ENCODE measurements at regions not wholly inside any gene's neighbourhood (a gene's known extent, or its start where the extent isn't known, plus 50 kb on each side); places are given as distances from the start of the nearest gene placed in this dataset.
"Not testable (repeated sequence)": the region's sequence is repeated elsewhere in the genome, so short reads cannot be mapped to it uniquely, and the experiment has no call there.

DNA sequence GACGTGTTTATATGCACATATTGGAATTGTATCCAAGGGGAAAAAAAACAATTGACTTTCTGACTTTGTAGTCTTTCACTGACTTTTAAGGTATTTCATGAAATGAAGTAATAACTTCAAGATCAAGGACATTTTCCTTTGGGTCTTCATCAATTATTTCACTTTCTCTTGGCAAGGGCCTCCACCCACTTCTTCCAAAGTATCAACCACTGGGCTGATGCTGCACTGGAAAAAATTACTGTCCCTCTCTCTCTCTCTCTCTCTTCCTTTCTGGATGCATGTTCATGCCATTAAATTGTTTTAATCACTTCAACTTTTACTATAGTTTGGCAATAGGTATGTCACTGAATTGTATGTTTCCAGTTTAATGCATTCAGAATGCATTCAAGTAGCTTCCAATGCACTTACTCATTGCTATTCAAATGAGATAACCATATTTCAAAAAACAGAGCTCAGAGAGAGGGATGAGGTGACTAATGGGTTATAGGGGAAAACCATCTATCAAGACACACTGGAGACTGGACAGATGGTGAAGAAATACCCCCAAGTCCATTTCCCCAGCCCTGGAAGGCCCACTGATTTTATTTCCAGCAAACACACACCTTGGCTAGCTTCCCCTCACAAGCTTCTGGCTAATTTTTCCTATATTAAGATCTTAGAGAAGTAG, 585.3 kb downstream of the EBF1 start:
- DNase-seq = peak; percentile 20

DNA sequence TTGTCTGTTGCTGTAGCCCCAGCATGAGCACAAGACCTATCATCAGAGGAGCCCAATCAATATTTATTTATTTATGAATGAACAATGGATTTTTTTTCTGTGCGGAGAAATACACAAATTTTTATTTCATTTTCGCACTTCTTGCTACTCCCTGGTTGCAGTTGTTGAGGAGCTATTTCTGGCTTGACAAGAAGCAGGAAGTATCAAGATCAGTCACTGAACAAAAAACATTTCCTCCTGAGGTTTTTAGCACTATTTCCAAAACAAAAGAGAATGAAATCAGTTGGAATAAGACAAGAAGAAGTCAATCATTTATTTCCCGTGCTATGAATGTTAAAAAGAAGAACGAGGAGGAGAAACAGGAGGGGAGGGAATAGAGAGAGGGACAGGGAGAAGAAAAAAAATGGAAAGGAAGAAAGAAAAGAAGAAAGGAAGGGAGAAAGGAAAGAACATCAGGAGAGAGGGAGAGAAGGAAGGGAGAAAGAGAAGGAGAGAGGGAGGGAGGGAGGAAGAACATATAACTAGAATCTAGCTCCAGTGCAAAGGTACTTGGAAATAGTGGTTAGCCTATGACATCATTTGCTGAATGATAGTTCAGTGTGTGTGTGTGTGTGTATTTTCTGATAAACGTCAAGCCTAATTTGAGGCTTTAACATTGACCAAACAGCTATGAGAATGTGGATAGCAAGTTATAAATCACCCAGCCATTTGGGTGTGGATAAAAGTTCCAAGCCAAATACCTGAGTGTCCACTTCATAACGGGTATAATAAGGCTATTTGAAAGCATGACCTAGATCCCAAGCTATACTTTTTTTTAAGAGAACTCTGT, 586.0 kb downstream of the EBF1 start:
- no peak for DNase-seq

DNA sequence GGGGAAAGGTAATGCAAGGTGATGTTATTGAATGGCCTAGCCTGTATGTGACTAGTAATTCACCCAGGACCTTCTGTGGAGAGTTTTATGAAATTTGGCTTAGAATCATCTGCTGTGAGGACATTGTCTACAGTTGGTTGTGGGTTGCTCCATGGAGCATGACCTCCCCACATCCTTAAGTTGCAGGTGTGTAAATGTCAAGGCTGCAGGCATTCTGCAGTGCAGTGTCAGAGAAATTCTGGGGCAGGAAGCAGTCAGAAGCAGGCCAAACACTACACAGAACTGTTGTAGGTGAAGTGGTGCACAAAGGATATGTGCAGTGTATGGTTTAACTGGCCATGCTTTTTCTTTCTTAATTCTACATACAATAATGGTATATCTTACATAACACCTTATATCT, 588.3 kb downstream of the EBF1 start:
- no peak for DNase-seq

GRCh38 chr5:158510479-158510878, 589.2 kb downstream of the EBF1 start:
- DNase-seq = no peak

DNA sequence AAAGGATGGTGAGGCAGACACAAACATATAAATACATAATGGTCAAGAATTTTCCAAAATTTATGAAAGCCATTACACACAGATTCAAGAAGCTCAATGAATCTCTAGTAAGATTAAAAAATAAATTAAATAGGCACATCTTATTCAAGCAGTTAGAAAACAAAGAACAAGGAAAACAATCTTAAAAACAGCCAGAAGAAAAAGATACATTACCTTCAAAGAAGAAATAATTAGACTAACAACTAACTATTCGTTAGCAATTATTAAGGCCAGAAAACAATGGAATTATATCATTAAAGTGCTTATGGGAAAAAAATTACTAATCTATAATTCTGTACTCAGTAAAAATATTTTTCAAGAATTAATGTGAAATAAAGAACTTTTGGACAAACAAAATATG, 593.1 kb downstream of the EBF1 start:
- DNase-seq = no peak

DNA sequence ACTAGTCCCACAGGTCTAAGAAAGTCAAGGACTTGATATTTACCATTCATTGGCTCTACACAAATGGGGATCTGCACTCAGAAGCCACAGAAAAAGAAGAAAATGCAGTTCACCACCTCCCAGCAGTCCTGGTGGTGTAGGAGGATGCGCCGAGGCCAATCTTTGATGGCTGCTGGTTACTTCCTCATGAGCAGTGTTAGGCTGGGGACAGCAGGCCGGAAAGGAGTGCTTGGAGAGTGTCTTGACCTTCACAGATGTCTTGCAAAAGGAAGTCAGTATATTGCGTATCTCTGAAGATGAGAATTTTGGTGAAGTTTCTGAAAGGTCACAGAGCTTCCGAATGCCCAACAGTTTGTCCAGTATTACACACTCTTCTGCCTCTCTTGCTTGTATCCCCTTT, 597.0 kb downstream of the EBF1 start:
- DNase-seq = no peak

DNA sequence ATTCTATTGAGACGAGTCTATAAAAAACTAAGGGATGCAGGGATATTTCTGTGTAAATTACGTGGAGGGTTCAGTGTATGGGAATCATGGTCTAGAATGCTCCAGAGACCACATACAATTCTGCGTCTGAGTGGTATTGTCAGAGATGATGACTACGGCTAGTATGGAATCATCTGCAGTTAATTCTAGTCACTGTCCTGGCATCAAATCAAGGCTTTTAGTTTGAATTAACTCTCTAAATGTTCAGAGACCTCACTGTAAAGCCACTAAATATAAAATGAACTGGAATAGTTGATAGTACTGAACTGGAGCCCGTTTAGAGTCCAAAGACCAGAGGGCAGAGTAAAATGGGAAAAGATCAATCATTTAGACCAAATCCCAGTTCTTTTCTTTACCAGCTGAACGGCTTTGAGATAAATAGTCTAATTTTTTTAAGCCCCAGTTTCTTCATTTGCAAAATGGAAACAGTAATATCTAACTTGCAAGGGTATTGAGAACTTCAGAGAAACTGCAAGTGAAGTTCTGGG, 599.8 kb downstream of the EBF1 start:
- DNase-seq = no peak

GRCh38 chr5:158499075-158499891, 600.4 kb downstream of the EBF1 start:
- no peak for DNase-seq

DNA sequence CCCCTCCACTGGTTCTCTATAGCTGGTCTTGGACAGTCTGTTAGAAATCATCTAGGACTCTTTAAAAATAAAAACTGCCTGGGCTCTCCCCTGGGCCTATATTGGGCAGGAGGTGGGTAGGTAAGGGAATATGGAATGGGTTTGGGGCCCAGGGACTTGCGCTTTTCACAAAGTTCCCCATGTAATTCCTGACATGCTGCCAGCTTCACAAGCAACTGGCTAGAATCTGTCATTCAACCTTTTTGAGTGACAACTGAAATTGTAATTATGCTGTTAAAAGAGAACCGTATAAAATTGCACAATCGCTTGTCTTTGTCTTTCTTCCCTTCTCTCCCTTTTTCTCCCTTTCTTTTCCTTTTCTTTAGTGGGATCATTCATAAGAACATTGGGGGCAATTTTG, 603.1 kb downstream of the EBF1 start:
- DNase-seq = no peak

DNA sequence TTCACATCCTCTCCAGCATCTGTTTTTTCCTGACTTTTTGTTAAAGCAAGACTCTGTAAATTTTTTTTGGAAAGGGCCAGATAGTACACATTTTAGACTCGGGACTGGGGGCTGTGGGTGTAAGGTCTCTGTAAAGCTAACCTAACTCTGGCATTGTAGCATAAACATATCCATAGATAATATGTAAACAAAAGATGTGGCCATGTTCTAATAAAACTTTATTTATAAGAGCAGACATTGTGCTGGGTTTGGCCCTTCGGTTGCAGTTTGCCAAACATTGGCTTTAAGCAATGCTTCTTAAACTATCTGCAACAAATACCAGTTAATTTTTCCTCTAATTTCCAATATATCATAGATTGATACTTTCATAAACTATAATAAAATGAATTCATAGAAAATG, 605.2 kb downstream of the EBF1 start:
- DNase-seq = no peak

- DNase-seq = not testable (repeated sequence)
Observed at GRCh38 chr5:158494044-158494443, 605.7 kb downstream of the EBF1 start.

DNA sequence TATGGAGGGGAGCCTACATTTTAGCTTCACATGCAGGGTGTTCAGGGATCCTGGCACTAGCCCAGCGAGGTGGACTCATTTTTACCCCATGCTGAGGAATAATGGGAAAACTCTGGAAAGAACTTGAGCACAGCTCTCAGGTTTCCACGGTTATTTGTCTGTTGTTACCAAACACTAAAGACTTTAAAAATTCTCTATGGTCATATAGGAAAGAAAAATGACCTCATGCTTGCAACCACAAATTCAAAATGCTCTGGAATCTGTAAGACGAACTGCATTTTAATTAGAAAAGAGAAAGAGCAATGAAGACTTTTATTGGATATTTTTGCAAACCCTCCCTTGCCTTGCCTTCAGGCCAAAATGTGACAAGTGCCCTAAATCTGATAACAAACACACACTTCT, 606.9 kb downstream of the EBF1 start:
- peak; percentile 26 for DNase-seq

GRCh38 chr5:158492136-158492535, 607.6 kb downstream of the EBF1 start:
- DNase-seq = no peak

- DNase-seq = no peak
Observed at GRCh38 chr5:158487664-158488063, 612.1 kb downstream of the EBF1 start.

DNA sequence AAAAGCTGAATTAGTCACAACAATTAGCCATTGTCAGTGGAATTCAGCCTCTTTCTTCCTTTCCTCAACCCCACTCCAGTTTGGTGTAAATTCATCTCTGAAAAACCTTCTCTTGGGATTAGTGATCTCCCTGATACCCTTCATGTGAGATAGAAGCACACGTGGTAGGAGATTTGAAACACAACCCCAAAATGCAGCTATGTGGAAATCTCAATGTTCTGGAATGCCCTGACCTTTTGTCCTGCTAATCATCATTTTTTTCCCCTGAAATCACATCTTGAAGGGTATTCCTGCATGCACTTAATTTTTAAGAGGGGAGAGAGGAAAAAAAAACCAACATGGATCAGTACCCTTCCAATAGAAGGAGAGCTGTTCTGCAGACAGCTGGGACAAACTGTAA, 612.6 kb downstream of the EBF1 start:
- DNase-seq = no peak

DNA sequence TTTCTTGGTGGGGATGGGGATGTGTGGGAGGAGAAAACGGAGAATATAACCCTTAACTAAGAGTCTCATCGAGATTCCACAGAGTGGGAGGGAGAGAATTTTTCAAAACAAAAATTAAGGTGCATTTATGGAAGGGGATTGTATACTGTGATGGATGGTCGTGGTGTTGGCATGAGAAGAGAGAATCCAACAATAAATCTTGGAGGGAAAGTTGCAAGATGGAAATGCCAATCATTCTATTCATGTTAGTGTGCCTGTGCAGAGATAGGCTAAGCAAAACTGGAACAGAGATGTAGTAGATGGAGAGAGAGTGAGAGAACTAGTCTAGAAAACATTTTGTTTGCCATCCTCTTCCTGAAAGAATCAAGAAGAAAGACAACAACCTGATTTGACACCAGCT, 613.1 kb downstream of the EBF1 start:
- DNase-seq = no peak

GRCh38 chr5:158485604-158486081, 614.1 kb downstream of the EBF1 start:
- no peak for DNase-seq

- DNase-seq = no peak
Observed at GRCh38 chr5:158485047-158485446, 614.7 kb downstream of the EBF1 start.

DNA sequence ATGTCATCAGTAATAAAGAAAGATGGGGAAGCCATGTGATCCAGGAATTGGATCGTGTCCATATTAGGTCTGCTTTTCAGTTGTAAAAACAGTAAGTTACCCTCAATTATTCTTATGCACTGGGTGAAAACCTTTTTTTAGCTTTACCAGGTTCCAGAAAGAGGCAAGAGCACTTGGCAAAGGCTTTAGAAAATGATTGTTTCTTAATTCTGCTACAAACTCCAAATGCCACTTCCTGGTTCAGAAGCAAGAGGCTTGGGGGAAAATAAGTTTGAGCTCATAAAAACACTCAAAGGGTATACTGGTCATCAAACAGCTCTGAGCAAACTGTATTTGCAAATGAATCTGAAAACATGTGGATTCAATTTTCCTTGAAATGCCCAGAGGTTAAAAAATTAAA, 615.6 kb downstream of the EBF1 start:
- DNase-seq = no peak

GRCh38 chr5:158483281-158483860, 616.3 kb downstream of the EBF1 start:
- no peak for DNase-seq

DNA sequence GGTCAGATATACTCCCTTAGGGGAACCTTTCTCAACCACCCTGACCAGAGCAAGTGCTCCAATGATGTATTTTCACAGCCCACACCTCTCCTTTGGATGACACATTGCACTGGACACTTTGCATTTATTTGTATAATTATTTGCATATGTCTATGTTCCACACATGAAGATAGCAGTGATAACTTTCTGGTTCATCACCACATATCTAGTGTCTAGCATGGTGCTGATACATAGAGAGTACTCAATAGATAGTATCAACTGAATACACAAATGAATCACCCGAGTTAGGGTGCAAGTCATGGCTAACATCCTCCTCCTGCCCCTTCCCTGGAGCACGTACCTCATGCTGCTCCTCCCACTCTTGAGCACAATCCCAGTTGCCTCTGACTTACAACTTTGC, 617.6 kb downstream of the EBF1 start:
- no peak for DNase-seq

DNA sequence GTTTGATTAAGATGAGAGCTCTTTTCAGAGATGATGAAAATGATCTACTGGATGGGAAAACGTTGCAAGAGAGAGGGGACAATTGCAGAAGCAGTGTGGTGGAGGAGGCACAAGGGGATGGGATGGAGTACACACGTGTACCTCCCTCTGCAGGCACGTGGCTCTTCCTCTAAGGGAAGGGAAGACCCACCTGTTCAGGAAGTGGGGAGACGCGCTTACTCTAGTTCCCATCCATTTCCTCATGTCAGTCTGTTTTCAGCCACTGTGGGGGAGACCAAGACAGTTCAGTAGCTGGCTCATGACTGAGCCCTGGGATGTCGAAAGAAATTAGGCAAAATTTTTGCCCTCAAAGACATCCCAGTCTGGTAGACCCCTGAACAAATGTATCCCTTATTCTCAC, 619.2 kb upstream of the CLINT1 start:
- no peak for DNase-seq

DNA sequence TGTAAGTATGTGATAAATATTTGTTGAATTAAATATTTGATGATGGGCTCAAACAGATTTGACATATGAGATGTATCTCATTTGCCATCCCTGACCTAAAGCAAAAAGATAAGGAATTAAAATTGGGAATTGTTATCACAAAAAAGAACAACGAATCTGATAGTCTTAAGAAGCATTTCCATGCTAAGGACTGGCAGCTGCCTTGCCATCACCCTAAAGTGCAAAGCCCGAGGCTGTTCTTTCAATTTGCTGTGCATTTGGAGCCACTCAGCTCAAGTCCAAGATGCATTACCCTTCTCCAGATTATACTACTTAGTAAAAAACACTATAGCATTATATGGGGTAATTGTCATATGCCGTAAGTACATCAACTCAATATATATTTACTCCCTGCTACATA, 618.3 kb upstream of the CLINT1 start:
- no peak for DNase-seq

Data from T1000 (cell line).